B cell (primary cell): ENCODE measurements at regions not wholly inside any gene's neighbourhood (a gene's known extent, or its start where the extent isn't known, plus 50 kb on each side); places are given as distances from the start of the nearest gene placed in this dataset.
"Not testable (repeated sequence)": the region's sequence is repeated elsewhere in the genome, so short reads cannot be mapped to it uniquely, and the experiment has no call there.

ENCODE experiments used
- ATAC-seq: fragments of 200-7000 bp; cut with Tn5 transposase; one replicate; pipeline ENCODE4 v1.10.0; 2021; ENCODE audit warnings: low read depth, mild to moderate bottlenecking, moderate number of reproducible peaks, moderate library complexity
- CTCF ChIA-PET: fragments of 350-600 bp; sonication (Branson Sonifier 250); formaldehyde crosslinking; loops from one replicate; lab custom pipeline; 2021; ENCODE audit warnings: antibody characterized with exemption, inconsistent platforms; lab: Charles Lee
- POLR2A ChIA-PET: fragments of 350-600 bp; sonication (Branson Sonifier 250); formaldehyde crosslinking; loops from one replicate; lab custom pipeline; 2021; ENCODE audit warnings: antibody characterized with exemption; lab: Charles Lee
- DNase-seq: peaks from one replicate; pipeline ENCODE4 v3.0.0; 2013
- H2AFZ ChIP-seq: 2 replicates; pipeline ENCODE4 v1.6.1; 2012; ENCODE audit warnings: mild to moderate bottlenecking, low read depth, low read length; ENCODE audit not compliant: insufficient read depth, poor library complexity, severe bottlenecking
- H3K27ac ChIP-seq, 2 donors: 1 replicate in 1 of 2; 2 replicates in 1 of 2; pipeline ENCODE4 v1.5.1; 2012 to 2013; ENCODE audit warnings: low read length in 2 of 2, mild to moderate bottlenecking in 2 of 2, moderate library complexity in 1 of 2
- H3K27me3 ChIP-seq, 4 experiments: fragments of 200-600 bp in 1 of 4; sonication (generic) in 1 of 4; replicated peaks in 1 of 4; 1 replicate in 2 of 4; 2 replicates in 2 of 4; pipeline versions ENCODE4 v1.6.1 to v1.7.0; 2013 to 2016; ENCODE audit warnings: low read length in 3 of 4, mild to moderate bottlenecking in 2 of 4, mixed read lengths in 1 of 4, moderate library complexity in 1 of 4; ENCODE audit not compliant: insufficient read depth in 4 of 4, control insufficient read depth in 3 of 4; ENCODE audit errors: control extremely low read depth in 1 of 4
- H3K36me3 ChIP-seq, 2 experiments: replicated peaks in 1 of 2; 1 replicate in 1 of 2; 2 replicates in 1 of 2; pipeline versions ENCODE4 v1.6.1 to v1.7.1; 2013; ENCODE audit warnings: low read length in 1 of 2; ENCODE audit not compliant: insufficient read depth in 2 of 2, control insufficient read depth in 1 of 2; ENCODE audit errors: control extremely low read depth in 1 of 2, extremely low read depth in 1 of 2
- H3K4me1 ChIP-seq, 2 donors: fragments of 200-600 bp in 1 of 2; sonication (generic) in 1 of 2; 1 replicate in 1 of 2; 2 replicates in 1 of 2; pipeline versions ENCODE4 v1.5.1 to v1.6.1; 2013 to 2017; ENCODE audit warnings: low read length in 2 of 2; ENCODE audit not compliant: control insufficient read depth in 2 of 2, insufficient read depth in 2 of 2
- H3K4me2 ChIP-seq: replicated peaks from 2 replicates; pipeline ENCODE3; 2012; ENCODE audit warnings: mild to moderate bottlenecking, low read depth, low read length; ENCODE audit not compliant: poor library complexity, severe bottlenecking
- H3K4me3 ChIP-seq, 5 experiments: fragments of 200-600 bp in 1 of 5; sonication (generic) in 1 of 5; 1 replicate in 3 of 5; 2 replicates in 2 of 5; pipeline versions ENCODE4 v1.5.1 to v1.7.0; 2011 to 2016; ENCODE audit warnings: low read length in 4 of 5, mild to moderate bottlenecking in 4 of 5, low read depth in 2 of 5, control low read depth in 1 of 5, moderate library complexity in 1 of 5; ENCODE audit not compliant: insufficient read depth in 1 of 5; ENCODE audit errors: control extremely low read depth in 1 of 5, extremely low read depth in 1 of 5
- H3K79me2 ChIP-seq: fragments of 200-600 bp; sonication (generic); one replicate; pipeline ENCODE4 v1.6.0; 2016; ENCODE audit warnings: low read length; ENCODE audit not compliant: control insufficient read depth, insufficient read depth
- H3K9ac ChIP-seq: fragments of 200-600 bp; sonication (generic); 2 replicates; pipeline ENCODE4 v1.6.1; 2017; ENCODE audit warnings: mild to moderate bottlenecking, low read length, moderate library complexity
- H3K9me3 ChIP-seq, 3 donors: one replicate each; pipeline versions ENCODE4 v1.6.1 to v1.7.1; 2013; ENCODE audit warnings: low read length in 2 of 3; ENCODE audit not compliant: control insufficient read depth in 2 of 3, insufficient read depth in 1 of 3; ENCODE audit errors: control extremely low read depth in 1 of 3
- H4K20me1 ChIP-seq: 2 replicates; pipeline ENCODE4 v1.6.0; 2012; ENCODE audit warnings: mild to moderate bottlenecking, low read length; ENCODE audit not compliant: insufficient read depth, control insufficient read depth, poor library complexity, severe bottlenecking
- H3K27ac Mint-ChIP-seq: one replicate; pipeline ENCODE4 v1.8.0; 2021; ENCODE audit warnings: mixed read lengths
- H3K27me3 Mint-ChIP-seq: one replicate; pipeline ENCODE4 v1.8.0; 2021; ENCODE audit warnings: mixed read lengths
- H3K4me1 Mint-ChIP-seq: one replicate; pipeline ENCODE4 v1.8.0; 2021; ENCODE audit warnings: mixed read lengths
- H3K4me3 Mint-ChIP-seq: one replicate; pipeline ENCODE4 v1.8.0; 2021; ENCODE audit warnings: mixed read lengths
- H3K9me3 Mint-ChIP-seq: one replicate; pipeline ENCODE4 v1.8.0; 2022; ENCODE audit warnings: mixed read lengths; ENCODE audit not compliant: insufficient read depth
- CTCF ChIP-seq: fragments of 200-600 bp; IDR thresholded peaks from one replicate; pipeline ENCODE4 v1.8.0; 2022; ENCODE audit warnings: antibody characterized with exemption, mild to moderate bottlenecking
- EZH2 ChIP-seq: IDR thresholded peaks from 2 replicates; pipeline ENCODE4 v1.6.1; 2012; ENCODE audit warnings: borderline replicate concordance, low read depth, mild to moderate bottlenecking, moderate library complexity, low read length; ENCODE audit not compliant: insufficient read depth, poor library complexity, severe bottlenecking
- WGBS: methylation state at CpG from one replicate; pipeline ENCODE4 v1.1.5; 2013; ENCODE audit warnings: missing lambda C conversion rate; ENCODE audit not compliant: insufficient coverage; 5-methylcytosine and 5-hydroxymethylcytosine counted together
- intact Hi-C: fragments of 100-400 bp; cut with micrococcal nuclease; formaldehyde crosslinking; loops from one replicate; pipeline ENCODE4 v1.10.0; 2022

- 44% methylated on average over 3 of the region's 3 CpGs for WGBS
- H3K9ac ChIP-seq, result no peak overlapping the region
- no peak overlapping the region for H3K4me3 ChIP-seq
- H3K9me3 ChIP-seq, result peaks cover 0 to 8% (median 0%) of the 10 kb centered on the region in 3 donors
- Mint-ChIP-seq H3K4me1 (no peaks in the 10 kb centered on the region), H3K27me3 (no peaks in the 10 kb centered on the region), H3K9me3 (no peaks in the 10 kb centered on the region), H3K27ac (no peak overlapping the region), H3K4me3 (no peak overlapping the region)
- CTCF ChIA-PET, result no interaction called here
- H3K4me1 ChIP-seq, result no peaks in the 10 kb centered on the region
- H3K27me3 ChIP-seq, result no peaks in the 10 kb centered on the region
- no peaks in the 10 kb centered on the region for H3K36me3 ChIP-seq
- no peak overlapping the region for H3K4me2 ChIP-seq
- TF ChIP-seq CTCF (no peak), EZH2 (no peak)
- no peak overlapping the region for H2AFZ ChIP-seq
- POLR2A ChIA-PET, result no interaction called here
- intact Hi-C loops, result no loop called here
- H4K20me1 ChIP-seq, result no peaks in the 10 kb centered on the region
- DNase-seq, result no peak
- H3K27ac ChIP-seq, result no peak overlapping the region
- H3K79me2 ChIP-seq, result no peaks in the 10 kb centered on the region
- no peak for ATAC-seq
Measured at GRCh38 chr2:128416806-128417205, 98.1 kb upstream of the HS6ST1 start.

- H3K36me3 ChIP-seq, H3K4me3 Mint-ChIP-seq, H3K4me1 ChIP-seq, intact Hi-C loops, ATAC-seq, H3K79me2 ChIP-seq, H3K27me3 ChIP-seq, H3K27ac Mint-ChIP-seq, H3K27me3 Mint-ChIP-seq, POLR2A ChIA-PET, H3K27ac ChIP-seq, DNase-seq, H2AFZ ChIP-seq, H3K9ac ChIP-seq, CTCF ChIA-PET, H3K9me3 Mint-ChIP-seq, H3K4me1 Mint-ChIP-seq, H3K4me3 ChIP-seq, H4K20me1 ChIP-seq, H3K4me2 ChIP-seq: not testable (repeated sequence)
- peaks cover 0 to 11% (median 0%) of the 10 kb centered on the region in 3 donors for H3K9me3 ChIP-seq
- 97% methylated on average over 6 of the region's 11 CpGs for WGBS
Measured at GRCh38 chr2:128417264-128417663, 98.6 kb upstream of the HS6ST1 start.
